Endothelial cell of umbilical vein (primary cell): ENCODE measurements at regions not wholly inside any gene's neighbourhood (a gene's known extent, or its start where the extent isn't known, plus 50 kb on each side); places are given as distances from the start of the nearest gene placed in this dataset.

Experiments
- BruUV-seq: library from RNA; stranded (reverse); fragments of 400-500 nt; replicated peaks from 2 replicates; lab custom pipeline; 2021; lab: Mats Ljungman, UMichigan
- CTCF ChIA-PET: fragments of 300-600, 350-600 bp; sonication (Branson Sonifier 250); formaldehyde crosslinking; loops from one replicate; lab custom pipeline; 2021; ENCODE audit warnings: antibody characterized with exemption, inconsistent platforms; lab: Charles Lee
- POLR2A ChIA-PET: fragments of 300-600, 350-600 bp; sonication (Branson Sonifier 250); formaldehyde crosslinking; loops from one replicate; lab custom pipeline; 2021; ENCODE audit warnings: antibody characterized with exemption, inconsistent platforms; lab: Charles Lee
- DNase-seq: peaks from one replicate; pipeline ENCODE4 v3.0.0-alpha.2; 2011; ENCODE audit warnings: low read depth, low spot score
- FAIRE-seq: peaks from 2 replicates; lab custom pipeline; 2011; peaks lifted over from hg19 to GRCh38; lab: Jason Lieb, UNC
- H2AFZ ChIP-seq: 2 replicates; pipeline ENCODE4 v1.6.0; 2012; ENCODE audit warnings: low read depth, low read length, control low read depth, inconsistent platforms
- H3K27ac ChIP-seq: 2 replicates; pipeline ENCODE4 v1.5.1; 2011; ENCODE audit warnings: low read depth, mild to moderate bottlenecking, control low read depth, low read length, moderate library complexity; ENCODE audit not compliant: insufficient read depth
- H3K27me3 ChIP-seq, 2 experiments: 2 replicates each; pipeline versions ENCODE4 v1.6.0 to v1.6.1; 2011; ENCODE audit warnings: low read length in 2 of 2, mixed read lengths in 1 of 2; ENCODE audit not compliant: control insufficient read depth in 2 of 2, insufficient read depth in 2 of 2
- H3K36me3 ChIP-seq, 2 experiments: 2 replicates in 1 of 2; 3 replicates in 1 of 2; pipeline ENCODE4 v1.5.1; 2011; ENCODE audit warnings: low read length in 2 of 2, mild to moderate bottlenecking in 1 of 2, moderate library complexity in 1 of 2; ENCODE audit not compliant: control insufficient read depth in 2 of 2, insufficient read depth in 2 of 2; ENCODE audit errors: extremely low read depth in 1 of 2
- H3K4me1 ChIP-seq: 3 replicates; pipeline ENCODE4 v1.5.1; 2011; ENCODE audit warnings: mild to moderate bottlenecking, low read length; ENCODE audit not compliant: control insufficient read depth, insufficient read depth; ENCODE audit errors: extremely low read depth
- H3K4me2 ChIP-seq: 2 replicates; pipeline ENCODE4 v1.6.1; 2011; ENCODE audit warnings: low read length, control low read depth, mixed read lengths; ENCODE audit not compliant: insufficient read depth
- H3K4me3 ChIP-seq, 3 experiments: fragments of 200-600 bp in 1 of 3; sonication (generic), shearing (Covaris generic) in 1 of 3; replicated peaks in 1 of 3; 2 replicates each; pipeline ENCODE4 v1.5.1; 2011 to 2016; ENCODE audit warnings: control low read depth in 3 of 3, low read length in 3 of 3, mild to moderate bottlenecking in 2 of 3, inconsistent platforms in 1 of 3, low read depth in 1 of 3, moderate library complexity in 1 of 3; ENCODE audit not compliant: insufficient read depth in 1 of 3
- H3K79me2 ChIP-seq: 2 replicates; pipeline ENCODE4 v1.6.0; 2012; ENCODE audit warnings: low read length, inconsistent platforms; ENCODE audit not compliant: control insufficient read depth, insufficient read depth
- H3K9ac ChIP-seq: replicated peaks from 2 replicates; pipeline ENCODE3; 2011; ENCODE audit warnings: low read length, control low read depth; ENCODE audit not compliant: insufficient read depth; ENCODE audit errors: extremely low read depth
- H3K9me1 ChIP-seq: replicated peaks from 3 replicates; pipeline ENCODE4 v1.6.0; 2011; ENCODE audit warnings: mild to moderate bottlenecking, low read length; ENCODE audit not compliant: control insufficient read depth, insufficient read depth; ENCODE audit errors: extremely low read depth
- H3K9me3 ChIP-seq: replicated peaks from 2 replicates; pipeline ENCODE4 v1.5.1; 2012; ENCODE audit warnings: low read length, inconsistent platforms; ENCODE audit not compliant: control insufficient read depth, insufficient read depth
- H4K20me1 ChIP-seq: replicated peaks from 2 replicates; pipeline ENCODE3; 2011; ENCODE audit warnings: mild to moderate bottlenecking, low read length; ENCODE audit not compliant: control insufficient read depth, insufficient read depth; ENCODE audit errors: extremely low read depth
- EZH2 ChIP-seq: IDR thresholded peaks from 2 replicates; pipeline ENCODE4 v1.6.1; 2012; ENCODE audit warnings: borderline replicate concordance, low read depth, mild to moderate bottlenecking, moderate library complexity, low read length, inconsistent platforms; ENCODE audit not compliant: severe bottlenecking
- FOS ChIP-seq: IDR thresholded peaks from 2 replicates; pipeline ENCODE4 v1.6.1; 2011; ENCODE audit warnings: mild to moderate bottlenecking, low read length, moderate library complexity, borderline replicate concordance; ENCODE audit not compliant: insufficient read depth
- GATA2 ChIP-seq: IDR thresholded peaks from 2 replicates; pipeline ENCODE4 v1.7.0; 2011; ENCODE audit warnings: low read depth, mild to moderate bottlenecking, moderate library complexity, mixed read lengths, low read length; ENCODE audit not compliant: insufficient read length, insufficient read depth
- JUN ChIP-seq: IDR thresholded peaks from 2 replicates; pipeline ENCODE4 v1.6.1; 2011; ENCODE audit warnings: borderline replicate concordance, low read depth; ENCODE audit not compliant: insufficient read length, insufficient read depth
- MYC ChIP-seq: IDR thresholded peaks from one replicate; pipeline ENCODE4 v1.6.1; 2011; ENCODE audit warnings: mild to moderate bottlenecking, low read depth, low read length
- POLR2A ChIP-seq: IDR thresholded peaks from 2 replicates; pipeline ENCODE4 v1.6.1; 2012; ENCODE audit warnings: low read depth, mild to moderate bottlenecking, control low read depth, low read length
- POLR2AphosphoS5 ChIP-seq: IDR thresholded peaks from 2 replicates; pipeline ENCODE4 v1.6.1; 2012; ENCODE audit warnings: low read depth, mild to moderate bottlenecking, control low read depth, low read length, moderate library complexity; ENCODE audit not compliant: insufficient read depth
- dilution Hi-C: fragments of 300-500 bp; cut with MboI; formaldehyde crosslinking; loops from one replicate; pipeline ENCODE4 v1.15.0; 2019; ENCODE audit warnings: low sequenced_read_pairs; ENCODE audit not compliant: extremely low pct_ligation_motif_present
- intact Hi-C: fragments of 100-400 bp; cut with micrococcal nuclease; formaldehyde crosslinking; loops from one replicate; pipeline ENCODE4 v1.10.0; 2022
- TF ChIP-seq, protein P1 (sequence below), 2 donors: IDR thresholded peaks; 1 replicate in 1 of 2; 2 replicates in 1 of 2; pipeline ENCODE4 v1.5.1; 2011; ENCODE audit warnings: low read length in 2 of 2, mild to moderate bottlenecking in 2 of 2, moderate library complexity in 2 of 2, control low read depth in 1 of 2, inconsistent platforms in 1 of 2, low read depth in 1 of 2; ENCODE audit not compliant: insufficient read depth in 1 of 2; ENCODE audit errors: extremely low read depth in 1 of 2
- TF ChIP-seq, protein P2 (sequence below): IDR thresholded peaks from 2 replicates; pipeline ENCODE4 v1.6.1; 2011; ENCODE audit not compliant: insufficient read depth, insufficient read length

DNA sequence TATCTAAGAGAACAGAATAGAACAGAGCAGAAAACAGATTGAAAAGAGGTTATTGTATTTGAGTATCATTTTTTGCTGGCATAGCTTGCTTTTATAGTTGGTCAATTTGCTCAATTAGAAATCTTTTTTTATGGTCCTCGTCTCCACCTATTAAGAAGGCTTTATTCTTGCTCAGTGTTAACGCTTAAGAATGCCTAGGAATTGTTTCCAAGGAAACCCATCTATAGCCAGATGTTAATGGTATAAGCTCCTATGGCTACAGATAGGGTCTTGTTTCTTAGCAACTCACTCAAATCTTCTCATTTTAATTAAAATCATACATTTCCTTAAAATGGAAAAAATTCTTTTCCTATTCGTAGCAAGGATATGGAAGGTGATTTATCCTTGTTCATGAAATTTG is 392.3 kb downstream of the TMEM135 start:
- TF ChIP-seq POLR2AphosphoS5 (no peak), MYC (no peak), FOS (no peak), GATA2 (no peak), POLR2A (no peak), JUN (no peak), EZH2 (no peak)
- TF ChIP-seq, protein P1, sequence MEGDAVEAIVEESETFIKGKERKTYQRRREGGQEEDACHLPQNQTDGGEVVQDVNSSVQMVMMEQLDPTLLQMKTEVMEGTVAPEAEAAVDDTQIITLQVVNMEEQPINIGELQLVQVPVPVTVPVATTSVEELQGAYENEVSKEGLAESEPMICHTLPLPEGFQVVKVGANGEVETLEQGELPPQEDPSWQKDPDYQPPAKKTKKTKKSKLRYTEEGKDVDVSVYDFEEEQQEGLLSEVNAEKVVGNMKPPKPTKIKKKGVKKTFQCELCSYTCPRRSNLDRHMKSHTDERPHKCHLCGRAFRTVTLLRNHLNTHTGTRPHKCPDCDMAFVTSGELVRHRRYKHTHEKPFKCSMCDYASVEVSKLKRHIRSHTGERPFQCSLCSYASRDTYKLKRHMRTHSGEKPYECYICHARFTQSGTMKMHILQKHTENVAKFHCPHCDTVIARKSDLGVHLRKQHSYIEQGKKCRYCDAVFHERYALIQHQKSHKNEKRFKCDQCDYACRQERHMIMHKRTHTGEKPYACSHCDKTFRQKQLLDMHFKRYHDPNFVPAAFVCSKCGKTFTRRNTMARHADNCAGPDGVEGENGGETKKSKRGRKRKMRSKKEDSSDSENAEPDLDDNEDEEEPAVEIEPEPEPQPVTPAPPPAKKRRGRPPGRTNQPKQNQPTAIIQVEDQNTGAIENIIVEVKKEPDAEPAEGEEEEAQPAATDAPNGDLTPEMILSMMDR (IDR thresholded peaks at IDR 0.05; ENCODE audit: extremely low read depth in 1 of 2, insufficient read depth in 1 of 2, low read depth in 1 of 2, low read length in 2 of 2), result no peak
- TF ChIP-seq, protein P2, sequence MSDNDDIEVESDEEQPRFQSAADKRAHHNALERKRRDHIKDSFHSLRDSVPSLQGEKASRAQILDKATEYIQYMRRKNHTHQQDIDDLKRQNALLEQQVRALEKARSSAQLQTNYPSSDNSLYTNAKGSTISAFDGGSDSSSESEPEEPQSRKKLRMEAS, result no peak
- no peak overlapping the region for H3K9ac ChIP-seq
- no peaks in the 10 kb centered on the region for H3K36me3 ChIP-seq
- H3K79me2 ChIP-seq, result no peaks in the 10 kb centered on the region
- H4K20me1 ChIP-seq, result no peaks in the 10 kb centered on the region
- H2AFZ ChIP-seq, result no peak overlapping the region
- DNase-seq, result no peak
- dilution Hi-C loops (no loop called here), intact Hi-C loops (loop anchor here (10.0 kb wide), 1 partner anchor 1115 kb away; no protein-coding TSS in a partner anchor)
- BruUV-seq, result no TSS peak
- H3K9me1 ChIP-seq, result no peaks in the 10 kb centered on the region
- H3K4me1 ChIP-seq, result peaks cover 9% of the 10 kb centered on the region
- ChIA-PET POLR2A (no interaction called here), CTCF (interaction anchor here (0.5 to 2.1 kb wide), 3 partner anchors 9 to 350 kb away, joined by 3 to 19 read pairs (median 3); no protein-coding TSS in a partner anchor)
- no peaks in the 10 kb centered on the region for H3K27me3 ChIP-seq
- FAIRE-seq, result no peak
- no peak overlapping the region for H3K4me2 ChIP-seq
- no peak overlapping the region for H3K4me3 ChIP-seq
- H3K9me3 ChIP-seq, result no peaks in the 10 kb centered on the region
- H3K27ac ChIP-seq, result no peak overlapping the region
